Duodenal mucosa (tissue), 2 donors: ENCODE measurements at regions not wholly inside any gene's neighbourhood (a gene's known extent, or its start where the extent isn't known, plus 50 kb on each side); places are given as distances from the start of the nearest gene placed in this dataset.

Experiments used
- H3K27ac ChIP-seq: one replicate; pipeline ENCODE4 v1.7.0; 2013; ENCODE audit warnings: low read depth, low read length
- H3K27me3 ChIP-seq, 2 donors: one replicate each; pipeline ENCODE4 v1.7.0; 2013; ENCODE audit warnings: low read length in 2 of 2, control low read depth in 1 of 2; ENCODE audit not compliant: insufficient read depth in 2 of 2, control insufficient read depth in 1 of 2
- H3K36me3 ChIP-seq, 2 donors: one replicate each; pipeline ENCODE4 v1.7.0; 2013; ENCODE audit warnings: low read length in 2 of 2, control low read depth in 1 of 2; ENCODE audit not compliant: insufficient read depth in 2 of 2, control insufficient read depth in 1 of 2
- H3K4me1 ChIP-seq, 2 donors: one replicate each; pipeline ENCODE4 v1.7.0; 2013; ENCODE audit warnings: low read length in 2 of 2, control low read depth in 1 of 2; ENCODE audit not compliant: insufficient read depth in 2 of 2, control insufficient read depth in 1 of 2
- H3K4me3 ChIP-seq, 2 donors: one replicate each; pipeline ENCODE4 v1.7.0; 2013; ENCODE audit warnings: low read length in 2 of 2, low read depth in 1 of 2
- H3K9ac ChIP-seq, 2 donors: one replicate each; pipeline ENCODE4 v1.7.0; 2013; ENCODE audit warnings: low read length in 2 of 2, low read depth in 1 of 2
- H3K9me3 ChIP-seq, 2 donors: one replicate each; pipeline ENCODE4 v1.7.0; 2013; ENCODE audit warnings: low read length in 2 of 2, control low read depth in 1 of 2; ENCODE audit not compliant: control insufficient read depth in 1 of 2

GRCh38 chr12:47586952-47587669, 118.7 kb downstream of the RPAP3 start:
- Histone ChIP-seq H3K4me1 (no peaks in the 10 kb centered on the region), H3K27me3 (no peaks in the 10 kb centered on the region)

GRCh38 chr12:47585507-47585906, 120.3 kb downstream of the RPAP3 start:
- no peak overlapping the region for H3K9ac ChIP-seq
- no peaks in the 10 kb centered on the region for H3K27me3 ChIP-seq
- no peak overlapping the region for H3K27ac ChIP-seq
- H3K36me3 ChIP-seq: no peaks in the 10 kb centered on the region
- no peaks in the 10 kb centered on the region for H3K9me3 ChIP-seq
- H3K4me3 ChIP-seq: no peak overlapping the region
- no peaks in the 10 kb centered on the region for H3K4me1 ChIP-seq

More at GRCh38 chr12:47586952-47587669, 118.7 kb downstream of the RPAP3 start:
- H3K27ac ChIP-seq: no peak overlapping the region
- H3K36me3 ChIP-seq: no peaks in the 10 kb centered on the region
- H3K9ac ChIP-seq: no peak overlapping the region
- no peak overlapping the region for H3K4me3 ChIP-seq
- no peaks in the 10 kb centered on the region for H3K9me3 ChIP-seq

GRCh38 chr12:47578836-47579235, 127.0 kb downstream of the RPAP3 start:
- H3K9ac ChIP-seq: no peak overlapping the region
- H3K4me3 ChIP-seq: no peak overlapping the region
- no peaks in the 10 kb centered on the region for H3K27me3 ChIP-seq
- no peak overlapping the region for H3K27ac ChIP-seq
- H3K9me3 ChIP-seq: no peaks in the 10 kb centered on the region
- no peaks in the 10 kb centered on the region for H3K36me3 ChIP-seq
- H3K4me1 ChIP-seq: no peaks in the 10 kb centered on the region

- no peak overlapping the region for H3K27ac ChIP-seq
- H3K9me3 ChIP-seq: no peaks in the 10 kb centered on the region
- no peaks in the 10 kb centered on the region for H3K36me3 ChIP-seq
- H3K4me1 ChIP-seq: no peaks in the 10 kb centered on the region
- no peak overlapping the region for H3K9ac ChIP-seq
- H3K4me3 ChIP-seq: no peak overlapping the region
- H3K27me3 ChIP-seq: no peaks in the 10 kb centered on the region
These were observed 128.4 kb downstream of the RPAP3 start for GRCh38 chr12:47577206-47577989.

- Histone ChIP-seq H3K4me3 (no peak overlapping the region), H3K36me3 (no peaks in the 10 kb centered on the region), H3K27me3 (no peaks in the 10 kb centered on the region), H3K9me3 (no peaks in the 10 kb centered on the region), H3K4me1 (no peaks in the 10 kb centered on the region), H3K27ac (no peak overlapping the region), H3K9ac (no peak overlapping the region)
These were observed 129.4 kb downstream of the RPAP3 start for GRCh38 chr12:47576289-47576945.

- Histone ChIP-seq H3K4me3 (no peak overlapping the region), H3K4me1 (no peaks in the 10 kb centered on the region), H3K36me3 (no peaks in the 10 kb centered on the region), H3K9me3 (no peaks in the 10 kb centered on the region), H3K27me3 (no peaks in the 10 kb centered on the region), H3K9ac (no peak overlapping the region), H3K27ac (no peak overlapping the region)
These were observed 131.4 kb downstream of the RPAP3 start for GRCh38 chr12:47574252-47575021.

- H3K9ac ChIP-seq: no peak overlapping the region
- H3K36me3 ChIP-seq: no peaks in the 10 kb centered on the region
- H3K9me3 ChIP-seq: no peaks in the 10 kb centered on the region
- no peaks in the 10 kb centered on the region for H3K4me1 ChIP-seq
- H3K27ac ChIP-seq: no peak overlapping the region
- H3K4me3 ChIP-seq: no peak overlapping the region
- no peaks in the 10 kb centered on the region for H3K27me3 ChIP-seq
These were observed 132.6 kb downstream of the RPAP3 start for GRCh38 chr12:47573146-47573659.

GRCh38 chr12:47570151-47570550, 135.7 kb downstream of the RPAP3 start:
- no peaks in the 10 kb centered on the region for H3K27me3 ChIP-seq
- H3K36me3 ChIP-seq: no peaks in the 10 kb centered on the region
- H3K27ac ChIP-seq: no peak overlapping the region
- no peak overlapping the region for H3K4me3 ChIP-seq
- H3K4me1 ChIP-seq: no peaks in the 10 kb centered on the region
- H3K9ac ChIP-seq: no peak overlapping the region
- H3K9me3 ChIP-seq: no peaks in the 10 kb centered on the region

GRCh38 chr12:47562201-47562600, 143.6 kb downstream of the RPAP3 start:
- Histone ChIP-seq H3K27ac (no peak overlapping the region), H3K9me3 (no peaks in the 10 kb centered on the region), H3K9ac (no peak overlapping the region), H3K27me3 (no peaks in the 10 kb centered on the region), H3K4me3 (no peak overlapping the region), H3K36me3 (no peaks in the 10 kb centered on the region), H3K4me1 (no peaks in the 10 kb centered on the region)
